GM21447 (cell line): ENCODE measurements at regions not wholly inside any gene's neighbourhood (a gene's known extent, or its start where the extent isn't known, plus 50 kb on each side); places are given as distances from the start of the nearest gene placed in this dataset.
"Not testable (repeated sequence)": the region's sequence is repeated elsewhere in the genome, so short reads cannot be mapped to it uniquely, and the experiment has no call there.

Experiments used
- ATAC-seq: cut with Tn5 transposase; IDR thresholded peaks from one replicate; pipeline ENCODE4 v1.9.1; 2021; ENCODE audit not compliant: unreplicated experiment

DNA sequence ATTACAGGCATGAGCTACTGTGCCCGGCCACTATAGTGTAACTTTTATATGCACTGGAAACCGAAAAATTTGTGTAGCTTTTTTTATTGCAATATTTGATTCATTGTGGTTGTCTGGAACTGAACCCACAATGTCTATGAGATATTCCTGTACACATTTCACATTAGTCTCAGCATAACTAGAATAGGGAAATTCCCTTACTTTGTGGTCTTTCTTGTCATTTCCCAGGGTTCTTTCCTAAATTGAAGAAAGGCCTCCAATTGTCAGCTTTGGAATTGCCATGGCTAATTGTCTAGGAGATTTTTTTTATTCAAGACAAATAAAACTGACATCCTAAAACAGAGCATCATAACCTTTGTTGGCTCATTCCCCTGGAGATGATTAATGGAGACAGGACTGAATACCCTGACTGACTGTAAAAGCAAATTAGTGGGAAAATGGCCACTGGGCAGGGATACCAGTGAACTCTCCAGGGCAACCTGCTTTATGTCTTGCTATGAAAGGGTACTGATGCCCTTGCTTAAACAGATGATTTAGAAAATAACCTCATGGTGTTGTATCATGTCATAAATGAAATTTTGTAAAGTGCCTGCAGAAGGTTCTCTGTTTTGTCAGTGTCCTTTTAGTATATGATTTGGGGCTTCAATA, 576.9 kb downstream of the RFPL4B start:
- no peak for ATAC-seq

DNA sequence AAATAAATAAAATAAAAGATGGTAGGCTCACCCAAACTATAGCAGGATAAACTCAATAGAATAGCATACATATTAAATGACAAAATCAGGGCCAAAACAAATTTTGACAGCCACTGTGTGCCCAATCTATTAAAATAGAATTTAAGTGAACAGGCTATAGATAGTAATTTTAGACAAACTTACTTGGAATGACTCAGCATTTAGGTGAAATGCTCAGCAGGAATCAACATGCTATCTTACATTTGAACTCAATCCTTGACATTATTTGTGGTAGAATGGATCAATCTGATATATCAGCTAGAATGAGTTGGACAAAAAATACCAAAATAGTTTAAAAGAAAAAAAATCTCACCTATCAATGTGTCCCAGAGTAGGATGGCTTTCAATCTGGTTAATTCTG, 578.6 kb downstream of the RFPL4B start:
- no peak for ATAC-seq

DNA sequence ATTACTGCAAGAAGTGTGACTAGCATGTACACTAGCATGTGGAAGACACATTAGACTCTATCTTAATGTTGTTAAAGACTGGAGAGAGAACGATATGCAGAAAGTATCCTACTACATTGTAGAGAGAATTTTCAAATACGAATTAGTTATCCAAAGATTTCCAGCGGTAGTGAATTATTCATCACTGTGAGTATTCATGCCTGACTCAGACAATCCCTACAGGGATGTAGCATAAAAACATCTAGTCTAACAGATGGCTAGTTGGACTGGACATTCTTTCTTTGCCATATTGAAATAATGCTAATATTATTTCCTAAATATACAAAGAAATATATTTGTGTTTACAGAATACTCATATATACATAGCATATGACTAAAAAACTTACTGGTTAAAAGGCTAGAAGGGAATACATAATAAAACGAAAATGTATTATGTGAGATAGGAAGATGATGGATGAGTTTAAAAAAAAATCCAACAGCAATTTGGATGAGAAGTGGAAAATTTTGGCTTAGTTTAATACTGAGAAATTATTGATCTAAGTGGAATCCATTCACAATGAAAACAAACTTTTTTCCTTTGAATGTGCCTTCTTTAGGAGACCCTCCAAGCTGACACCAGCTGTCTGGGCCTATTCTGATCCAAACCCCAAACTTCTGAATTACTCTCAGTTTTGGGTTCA, 580.7 kb downstream of the RFPL4B start:
- ATAC-seq = no peak

DNA sequence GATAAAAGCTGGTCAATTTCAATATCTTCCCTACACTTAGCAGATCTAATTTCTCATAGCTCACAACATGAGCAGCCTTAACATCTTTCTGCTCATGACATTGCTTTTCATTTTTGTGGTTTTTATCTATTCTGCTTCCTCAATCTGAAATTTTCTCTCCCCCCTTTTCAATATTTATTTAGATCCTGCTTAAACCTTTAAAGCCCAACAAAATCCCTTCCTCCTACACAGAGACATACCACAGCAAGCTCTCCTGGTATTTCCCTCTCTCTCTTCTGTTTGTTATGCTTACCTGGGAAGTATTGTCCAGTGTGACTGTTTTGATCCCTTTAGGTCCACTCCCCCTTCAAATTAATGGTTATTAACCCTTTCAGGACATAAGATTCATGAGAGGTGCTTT, 582.5 kb downstream of the RFPL4B start:
- ATAC-seq = no peak

DNA sequence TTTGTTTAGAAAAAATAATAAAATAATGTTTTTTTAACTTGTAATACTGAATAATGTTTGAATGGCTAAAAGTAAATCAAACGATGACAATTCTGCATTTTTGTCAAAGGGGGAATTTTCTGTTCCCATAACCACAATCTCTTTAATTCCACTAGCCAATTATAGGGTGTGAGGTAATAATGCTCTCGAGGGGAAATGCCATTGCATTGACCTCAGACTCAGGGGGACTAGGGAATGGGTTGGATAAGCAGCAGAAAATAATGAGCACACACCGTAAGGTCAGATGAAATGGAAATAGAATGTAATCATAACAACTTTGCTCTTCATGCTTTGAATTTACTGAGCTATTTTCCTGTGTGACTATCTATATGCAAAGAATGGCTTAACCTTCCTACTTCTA, 584.7 kb downstream of the RFPL4B start:
- no peak for ATAC-seq

DNA sequence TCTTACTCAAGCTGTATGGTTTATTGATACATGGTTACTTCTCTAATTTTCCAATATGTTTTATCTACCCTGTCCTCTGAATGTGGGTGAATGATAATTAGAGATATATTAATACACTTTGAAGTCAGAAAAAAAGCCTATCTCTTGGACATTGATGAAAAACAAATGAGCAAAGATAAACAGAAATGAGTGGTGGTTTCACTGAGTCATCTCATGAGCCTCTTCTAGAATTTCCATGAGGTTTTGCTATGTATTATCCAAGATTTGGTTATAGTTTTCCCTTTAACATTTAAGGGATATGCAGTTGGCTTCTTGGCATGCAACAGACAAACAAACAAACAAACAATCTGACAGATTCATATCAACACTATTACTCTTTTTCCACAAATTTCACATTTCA, 586.8 kb downstream of the RFPL4B start:
- ATAC-seq = no peak

DNA sequence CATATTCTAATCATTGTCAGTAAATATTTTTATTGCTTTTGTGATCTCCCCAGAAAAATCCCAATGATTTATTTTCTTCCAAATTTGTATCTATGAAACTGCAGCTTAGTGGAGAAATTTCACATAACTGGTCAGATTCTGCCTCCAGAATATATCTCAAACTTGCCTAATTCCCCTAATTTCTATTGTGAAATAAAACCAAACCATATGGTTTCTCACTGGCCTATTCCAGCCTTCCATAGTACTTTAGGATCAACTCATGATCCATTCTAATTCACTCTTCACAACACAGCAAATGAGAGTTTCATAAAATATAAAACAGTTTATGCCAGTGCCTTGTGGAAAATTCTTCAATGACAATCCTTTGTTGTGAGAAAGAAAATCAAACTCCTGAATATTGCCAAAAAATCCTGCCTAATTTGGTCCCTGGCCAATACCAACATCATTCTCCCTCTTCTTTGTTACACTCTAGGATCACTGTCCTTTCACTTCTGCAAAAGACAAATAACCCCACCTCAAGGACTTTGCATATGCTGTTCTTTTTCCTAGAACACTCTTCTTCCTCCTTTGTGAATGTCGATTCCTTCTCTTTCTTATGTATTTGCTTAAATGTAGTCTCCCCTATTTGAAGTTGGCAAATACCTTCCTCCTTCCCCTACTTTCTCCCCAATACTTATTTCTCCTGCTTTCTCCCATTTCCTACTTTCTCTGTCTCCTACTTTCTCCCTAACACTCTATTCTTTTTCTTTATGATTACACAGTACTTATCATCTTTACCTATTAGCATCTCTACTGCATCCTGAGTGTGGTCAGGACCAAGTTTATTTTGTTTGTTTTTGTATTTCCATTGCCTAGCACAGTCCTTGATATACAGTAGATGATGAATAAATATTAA, 587.5 kb downstream of the RFPL4B start:
- no peak for ATAC-seq

DNA sequence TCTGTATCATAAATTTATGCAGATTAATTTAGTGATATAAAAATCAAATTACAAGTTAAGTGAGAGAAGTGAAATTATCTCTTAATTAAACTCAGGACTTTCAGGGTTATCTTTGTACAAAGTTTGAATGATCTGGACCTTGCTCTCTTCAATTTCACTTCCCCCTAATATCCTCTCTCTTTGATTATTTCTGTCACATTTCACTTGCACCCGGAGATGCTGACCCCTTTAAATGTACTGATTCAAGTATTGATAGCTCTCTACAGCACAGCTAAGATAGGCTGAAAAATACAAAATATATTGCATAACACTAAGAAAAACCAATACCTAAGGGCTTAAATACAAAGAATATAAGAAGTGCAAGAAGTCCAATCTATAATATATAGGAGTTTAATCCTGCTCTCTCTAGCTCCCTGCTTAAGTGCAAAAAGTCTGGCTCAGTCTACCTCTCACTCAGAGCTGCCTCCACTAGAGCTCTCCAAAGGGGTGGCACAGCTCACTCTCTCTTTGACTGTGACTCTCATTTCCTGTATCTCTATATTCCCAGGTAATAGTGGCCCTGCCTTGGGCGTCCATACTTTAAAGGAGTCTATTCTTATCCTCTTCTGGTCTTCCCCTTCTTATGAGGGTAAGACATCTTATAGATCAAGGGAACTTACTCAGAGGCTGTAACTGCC, 588.4 kb downstream of the RFPL4B start:
- no peak for ATAC-seq

DNA sequence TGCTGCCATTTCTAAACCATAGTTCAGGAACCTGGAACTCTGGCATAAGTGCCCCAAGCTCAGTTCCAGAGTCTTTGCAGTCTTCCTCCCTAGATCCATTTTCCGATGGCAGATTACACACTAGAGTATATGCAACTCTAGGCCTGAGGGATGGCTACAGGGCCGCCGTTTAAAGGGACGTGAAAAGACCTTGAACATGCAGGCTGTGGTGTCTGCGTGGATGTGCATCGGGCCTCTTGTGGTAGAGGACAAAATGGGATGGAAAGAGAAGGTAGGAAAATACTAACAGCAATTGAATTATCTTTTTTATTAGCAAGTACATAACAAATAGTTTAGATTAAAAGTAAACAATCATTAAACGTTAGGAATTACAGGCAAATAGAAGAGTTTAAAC, 588.9 kb downstream of the RFPL4B start:
- no peak for ATAC-seq

DNA sequence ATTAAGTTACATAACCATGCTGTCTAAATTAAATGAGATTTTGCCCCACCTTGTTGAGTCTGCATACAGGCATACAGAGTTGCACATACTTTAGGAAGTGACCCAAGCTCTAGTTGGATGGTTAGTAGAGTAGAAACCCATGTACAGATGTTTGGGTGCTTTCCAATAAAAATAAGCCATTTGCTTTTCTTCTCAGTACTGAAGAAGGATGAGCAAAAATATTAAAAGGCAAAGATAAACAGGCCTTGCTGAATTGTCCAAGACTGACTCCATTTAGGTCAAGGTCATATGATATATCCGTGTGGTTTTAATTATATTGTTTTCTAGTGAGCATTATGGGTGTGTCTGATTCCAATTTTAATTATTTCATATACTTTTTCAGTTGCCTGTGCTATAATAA, 589.4 kb downstream of the RFPL4B start:
- no peak for ATAC-seq

DNA sequence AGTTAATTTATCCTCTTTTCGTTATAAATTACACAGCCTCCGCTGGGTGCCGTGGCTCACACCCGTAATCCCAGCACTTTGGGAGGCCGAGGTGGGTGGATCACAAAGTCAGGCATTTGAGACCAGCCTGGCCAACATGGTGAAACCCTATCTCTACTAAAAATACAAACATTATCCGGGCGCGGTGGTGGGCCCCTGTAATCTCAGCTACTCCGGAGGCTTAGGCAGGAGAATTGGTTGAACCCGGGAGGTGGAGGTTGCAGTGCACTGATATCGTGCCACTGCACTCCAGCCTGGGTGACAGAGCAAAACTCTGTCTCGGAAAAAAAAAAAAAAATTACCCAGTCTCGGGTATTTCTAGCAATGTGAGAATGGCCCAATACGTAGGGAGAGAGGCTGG, 590.6 kb downstream of the RFPL4B start:
- not testable (repeated sequence) for ATAC-seq

DNA sequence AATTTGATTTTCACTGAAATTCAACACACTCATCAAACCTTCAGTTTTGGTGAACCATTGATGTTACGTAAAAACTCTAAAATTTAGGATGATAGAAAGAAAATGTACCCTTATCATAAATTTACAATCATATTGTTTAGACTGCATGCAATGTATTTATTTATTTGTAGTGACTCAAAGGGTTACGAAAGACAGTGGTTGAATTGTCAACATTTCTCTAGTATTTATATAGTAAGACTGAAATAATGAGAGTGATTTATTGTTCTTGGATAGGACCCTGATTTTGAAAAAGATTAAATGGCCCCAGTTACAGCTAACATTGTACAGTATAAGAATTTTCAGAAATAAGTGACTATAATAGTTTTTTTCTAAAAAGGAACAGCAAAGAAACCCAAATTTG, 591.5 kb downstream of the RFPL4B start:
- no peak for ATAC-seq

DNA sequence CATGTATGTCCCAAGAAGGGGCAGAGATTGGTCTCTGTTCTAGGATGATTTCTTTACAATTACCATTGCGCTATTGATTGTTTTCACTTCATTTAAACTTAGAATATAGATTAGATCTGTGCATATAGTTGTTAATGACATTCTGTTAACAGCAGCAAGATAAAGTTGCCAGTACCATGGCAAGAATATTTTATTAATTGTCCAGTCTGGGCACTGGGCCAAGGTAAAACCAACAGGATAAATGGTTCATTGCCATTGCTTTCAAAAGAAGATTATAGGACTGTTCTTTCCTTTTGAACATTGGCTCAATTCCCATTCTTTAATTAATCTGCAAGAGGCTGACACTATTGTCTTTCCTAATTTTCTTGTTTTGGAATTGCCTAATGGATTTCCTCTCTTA, 592.4 kb downstream of the RFPL4B start:
- no peak for ATAC-seq

DNA sequence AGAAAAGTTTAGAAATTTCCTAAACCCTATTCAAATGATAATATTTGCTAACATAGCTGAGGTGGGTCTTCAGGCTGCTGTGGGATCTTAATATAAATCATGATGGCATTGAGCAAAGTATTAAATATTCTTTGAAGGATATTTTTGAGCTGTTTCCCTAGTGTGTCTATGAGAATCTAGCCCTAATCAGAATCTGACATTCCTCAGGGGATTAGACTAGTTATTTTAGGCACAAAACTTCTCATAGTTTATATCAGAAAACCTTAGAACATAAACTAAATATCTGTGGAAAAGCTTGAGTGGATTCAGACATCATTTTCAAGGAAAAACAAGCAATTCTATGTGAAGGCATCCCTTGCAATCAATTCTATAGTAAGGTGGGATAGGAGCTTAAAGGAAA, 594.5 kb downstream of the RFPL4B start:
- ATAC-seq = no peak

DNA sequence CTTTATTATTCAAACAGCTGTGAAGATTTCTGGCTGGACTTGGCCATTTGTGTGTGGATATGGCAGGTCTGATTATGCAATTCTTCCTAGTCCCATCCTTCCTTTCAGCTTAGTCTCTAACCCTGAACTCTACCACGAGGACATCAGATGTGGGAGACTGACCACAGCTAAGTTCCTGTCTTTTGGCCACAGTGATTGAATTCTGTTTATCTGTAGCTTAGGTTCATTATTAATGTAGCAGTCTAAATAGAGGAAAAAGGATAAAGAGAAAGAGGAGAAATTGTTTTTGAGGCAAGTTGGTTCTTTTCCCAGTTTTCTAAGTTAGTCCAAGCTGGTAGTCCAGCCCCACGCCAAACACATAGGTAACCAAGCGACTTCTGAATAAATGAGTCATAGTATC, 598.9 kb downstream of the RFPL4B start:
- no peak for ATAC-seq

DNA sequence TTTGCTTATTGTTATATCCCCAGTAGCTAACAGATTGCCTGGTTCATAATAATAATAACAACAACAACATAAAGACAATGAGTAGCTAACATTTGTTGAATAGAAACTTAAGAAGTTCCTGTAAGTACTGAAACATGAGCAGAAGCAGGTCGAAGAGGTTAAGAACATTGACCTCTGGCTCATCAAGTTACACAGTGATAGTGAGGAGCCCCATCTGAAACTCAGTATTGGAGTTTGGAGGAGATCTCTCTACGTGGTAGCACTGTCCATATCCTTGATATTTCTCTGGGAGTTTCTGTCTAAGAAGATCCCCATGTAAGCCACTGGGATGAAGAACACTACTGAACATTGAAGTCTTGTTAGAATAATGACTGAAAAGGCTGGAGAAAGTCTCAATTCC, 600.4 kb downstream of the RFPL4B start:
- ATAC-seq = no peak

DNA sequence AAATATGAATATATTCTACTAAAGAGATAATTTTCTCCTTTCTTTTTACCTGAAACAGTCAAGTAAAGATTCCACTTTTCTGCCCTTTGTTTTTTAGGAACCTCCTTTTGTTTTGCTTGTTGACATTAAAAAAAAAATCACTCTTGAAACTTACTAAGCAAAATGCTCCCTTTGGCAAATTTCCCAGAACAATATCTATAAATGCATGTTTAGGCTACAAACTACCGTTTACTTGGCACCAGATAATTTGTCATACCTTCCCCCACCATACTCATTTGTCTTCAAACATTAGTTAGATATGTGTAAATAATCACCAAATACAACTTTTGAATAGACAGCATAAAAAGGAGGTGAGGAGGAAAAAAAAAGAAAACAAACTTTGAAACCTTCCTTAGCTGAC, 604.7 kb downstream of the RFPL4B start:
- no peak for ATAC-seq

DNA sequence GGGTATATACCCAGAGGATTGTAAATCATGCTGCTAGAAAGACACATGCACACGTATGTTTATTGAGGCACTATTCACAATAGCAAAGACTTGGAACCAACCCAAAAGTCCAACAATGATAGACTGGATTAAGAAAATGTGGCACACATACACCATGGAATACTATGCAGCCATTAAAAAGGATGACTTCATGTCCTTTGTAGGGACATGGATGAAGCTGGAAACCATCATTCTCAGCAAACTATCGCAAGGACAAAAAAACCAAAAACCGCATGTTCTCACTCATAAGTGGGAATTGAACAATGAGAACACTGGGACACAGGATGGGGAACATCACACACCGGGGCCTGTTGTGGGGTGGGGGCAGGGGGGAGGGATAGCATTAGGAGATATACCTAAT, 608.6 kb downstream of the RFPL4B start:
- ATAC-seq = not testable (repeated sequence)

DNA sequence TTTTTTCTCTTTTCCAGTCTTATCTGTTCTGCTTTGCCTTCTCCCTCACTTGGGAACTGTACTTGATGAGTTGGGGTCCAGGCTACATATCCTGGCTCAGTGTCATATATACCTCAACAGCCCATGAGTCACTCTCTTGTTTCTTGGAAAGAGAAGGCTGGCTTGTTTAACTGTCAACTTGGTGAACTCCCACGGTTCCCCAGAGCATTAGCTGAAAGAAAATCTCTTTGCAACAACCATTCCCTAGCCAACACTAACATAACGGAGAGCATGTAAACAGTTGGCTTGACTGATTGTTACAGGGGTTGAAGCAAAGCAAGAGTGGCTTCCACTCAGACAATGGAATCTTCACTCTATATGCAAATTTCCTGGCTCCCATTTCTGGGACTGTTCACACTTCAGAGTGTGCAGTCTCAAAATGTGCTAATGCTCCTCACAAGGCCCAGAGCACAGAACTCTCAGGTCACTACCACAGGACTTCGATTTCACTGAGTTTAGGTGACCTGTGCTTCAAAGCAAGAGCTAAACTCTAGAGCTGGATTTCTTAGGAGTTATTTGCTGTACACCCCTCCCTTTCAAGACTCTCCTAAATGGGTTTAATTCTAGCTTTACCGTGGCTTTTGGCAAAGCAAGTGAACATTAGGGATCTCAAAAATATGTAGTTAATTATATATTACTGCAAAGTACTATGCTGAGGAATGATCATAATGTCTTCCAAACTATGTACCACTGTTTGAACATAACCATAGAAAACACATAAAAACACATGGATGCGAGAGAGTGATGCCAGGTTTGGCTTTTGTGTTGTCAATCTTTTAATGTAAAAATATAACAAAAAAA, 609.8 kb downstream of the RFPL4B start:
- no peak for ATAC-seq

DNA sequence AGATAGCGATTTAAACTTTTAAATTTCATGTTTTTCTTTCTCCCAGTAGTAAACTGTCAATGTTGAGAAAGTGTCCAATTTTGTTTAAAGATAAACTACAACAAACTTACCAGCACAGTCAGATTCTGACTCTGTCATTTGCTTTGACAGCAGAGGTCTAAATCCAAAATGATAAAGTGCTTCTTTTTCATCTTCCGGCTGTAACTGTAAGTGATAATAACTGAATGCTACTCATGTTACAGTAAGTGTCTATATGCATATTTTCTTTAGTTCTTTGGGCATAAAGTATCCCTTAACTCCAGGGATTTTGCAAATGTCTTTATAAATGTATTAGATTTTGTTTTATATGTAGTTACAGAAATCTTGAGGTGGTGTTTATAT, 610.4 kb downstream of the RFPL4B start:
- no peak for ATAC-seq

DNA sequence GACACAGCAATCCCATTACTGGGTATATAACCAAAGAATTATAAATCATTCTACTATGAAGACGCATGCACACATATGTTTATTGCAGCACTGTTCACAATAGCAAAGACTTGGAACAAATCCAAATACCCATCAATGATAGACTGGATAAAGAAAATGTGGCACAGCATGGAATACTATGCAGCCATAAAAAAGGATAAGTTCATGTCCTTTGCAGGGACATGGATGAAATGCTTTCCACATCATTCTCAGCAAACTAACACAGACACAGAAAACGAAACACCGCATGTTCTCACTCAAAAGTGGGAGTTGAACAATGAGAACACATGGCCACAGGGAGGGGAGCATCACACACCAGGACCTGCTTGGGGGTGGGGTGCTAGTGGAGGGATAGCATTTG, 613.0 kb downstream of the RFPL4B start:
- ATAC-seq = not testable (repeated sequence)
